Kidney (tissue), 13 donors: ENCODE measurements at regions not wholly inside any gene's neighbourhood (a gene's known extent, or its start where the extent isn't known, plus 50 kb on each side); places are given as distances from the start of the nearest gene placed in this dataset.

Experiments used
- DNase-seq, 5 donors: peaks; one replicate each; pipeline ENCODE4 v3.0.0-alpha.2; 2013 to 2020
- FAIRE-seq: peaks from 2 replicates; lab custom pipeline; 2012; peaks lifted over from hg19 to GRCh38; lab: Jason Lieb, UNC
- H3K27ac ChIP-seq, 2 donors: one replicate each; pipeline ENCODE4 v1.7.0; 2013; ENCODE audit warnings: low read depth in 2 of 2, low read length in 2 of 2, inconsistent platforms in 1 of 2
- H3K27me3 ChIP-seq: one replicate; pipeline ENCODE4 v1.7.1; 2013; ENCODE audit warnings: low read length, inconsistent platforms; ENCODE audit not compliant: control insufficient read depth, insufficient read depth
- H3K36me3 ChIP-seq, 3 donors: one replicate each; pipeline versions ENCODE4 v1.7.0 to v1.7.1; 2013; ENCODE audit warnings: low read length in 3 of 3, control low read depth in 1 of 3, inconsistent platforms in 1 of 3; ENCODE audit not compliant: insufficient read depth in 3 of 3, control insufficient read depth in 2 of 3
- H3K4me1 ChIP-seq, 3 donors: one replicate each; pipeline versions ENCODE4 v1.7.0 to v1.7.1; 2013; ENCODE audit warnings: low read length in 3 of 3, inconsistent platforms in 1 of 3, low read depth in 1 of 3; ENCODE audit not compliant: control insufficient read depth in 2 of 3, insufficient read depth in 2 of 3
- H3K4me3 ChIP-seq, 3 donors: one replicate each; pipeline versions ENCODE4 v1.7.0 to v1.8.1; 2013; ENCODE audit warnings: low read length in 3 of 3, control low read depth in 1 of 3, inconsistent platforms in 1 of 3
- H3K9ac ChIP-seq, 3 donors: one replicate each; pipeline versions ENCODE4 v1.7.0 to v1.7.1; 2013; ENCODE audit warnings: low read length in 3 of 3, control low read depth in 1 of 3, inconsistent platforms in 1 of 3
- H3K9me3 ChIP-seq, 3 donors: one replicate each; pipeline versions ENCODE4 v1.7.0 to v1.7.1; 2013; ENCODE audit warnings: low read length in 3 of 3, control low read depth in 1 of 3, inconsistent platforms in 1 of 3; ENCODE audit not compliant: control insufficient read depth in 2 of 3, insufficient read depth in 1 of 3
- intact Hi-C: fragments of 100-400 bp; cut with DNase I; formaldehyde crosslinking; loops from one replicate; pipeline ENCODE4 v1.11.1; 2022
- TF ChIP-seq, protein P1 (sequence below): IDR thresholded peaks from 3 replicates; pipeline ENCODE4 v1.5.1; 2012; ENCODE audit warnings: mild to moderate bottlenecking, moderate library complexity, borderline replicate concordance; ENCODE audit not compliant: insufficient read depth; ENCODE audit errors: extremely low read depth
- donor health status: control.
- donor health status: control.
- donor health status: control.
- donor health status: control.
- donor health status: control.
- donor health status: DM: yes; HTN: yes; CAD: no.
- donor health status: Normal renal cell carcinoma (clear cell type).

DNA sequence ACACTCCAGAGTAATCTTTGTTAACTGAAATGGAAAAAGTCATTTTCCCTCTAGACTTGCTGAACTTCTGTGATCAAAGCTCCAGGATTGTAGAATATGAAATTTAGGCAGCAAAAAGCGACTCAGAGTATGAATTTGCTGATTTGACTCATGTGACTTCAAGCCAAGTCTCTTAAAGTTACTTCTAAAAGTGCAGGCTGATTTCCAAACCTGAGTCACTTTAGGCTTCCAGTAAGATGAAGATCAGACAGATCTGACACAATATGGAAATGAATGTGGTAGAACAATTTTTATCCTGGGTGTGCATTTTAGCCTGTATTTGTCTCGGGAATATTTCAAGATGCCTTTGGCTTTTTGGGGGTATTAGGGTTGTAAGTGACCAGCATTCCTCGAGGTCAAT, 151.0 kb upstream of the TMTC4 start:
- H3K4me3 ChIP-seq: no peak overlapping the region
- no peak for DNase-seq
- intact Hi-C loops: no loop called here
- TF ChIP-seq, protein P1, sequence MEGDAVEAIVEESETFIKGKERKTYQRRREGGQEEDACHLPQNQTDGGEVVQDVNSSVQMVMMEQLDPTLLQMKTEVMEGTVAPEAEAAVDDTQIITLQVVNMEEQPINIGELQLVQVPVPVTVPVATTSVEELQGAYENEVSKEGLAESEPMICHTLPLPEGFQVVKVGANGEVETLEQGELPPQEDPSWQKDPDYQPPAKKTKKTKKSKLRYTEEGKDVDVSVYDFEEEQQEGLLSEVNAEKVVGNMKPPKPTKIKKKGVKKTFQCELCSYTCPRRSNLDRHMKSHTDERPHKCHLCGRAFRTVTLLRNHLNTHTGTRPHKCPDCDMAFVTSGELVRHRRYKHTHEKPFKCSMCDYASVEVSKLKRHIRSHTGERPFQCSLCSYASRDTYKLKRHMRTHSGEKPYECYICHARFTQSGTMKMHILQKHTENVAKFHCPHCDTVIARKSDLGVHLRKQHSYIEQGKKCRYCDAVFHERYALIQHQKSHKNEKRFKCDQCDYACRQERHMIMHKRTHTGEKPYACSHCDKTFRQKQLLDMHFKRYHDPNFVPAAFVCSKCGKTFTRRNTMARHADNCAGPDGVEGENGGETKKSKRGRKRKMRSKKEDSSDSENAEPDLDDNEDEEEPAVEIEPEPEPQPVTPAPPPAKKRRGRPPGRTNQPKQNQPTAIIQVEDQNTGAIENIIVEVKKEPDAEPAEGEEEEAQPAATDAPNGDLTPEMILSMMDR: no peak
- no peaks in the 10 kb centered on the region for H3K36me3 ChIP-seq
- no peak overlapping the region for H3K9ac ChIP-seq
- FAIRE-seq: no peak
- no peaks in the 10 kb centered on the region for H3K27me3 ChIP-seq
- no peaks in the 10 kb centered on the region for H3K4me1 ChIP-seq
- H3K9me3 ChIP-seq: peaks cover 0 to 4% (median 2%) of the 10 kb centered on the region in 3 donors
- H3K27ac ChIP-seq: no peak overlapping the region

DNA sequence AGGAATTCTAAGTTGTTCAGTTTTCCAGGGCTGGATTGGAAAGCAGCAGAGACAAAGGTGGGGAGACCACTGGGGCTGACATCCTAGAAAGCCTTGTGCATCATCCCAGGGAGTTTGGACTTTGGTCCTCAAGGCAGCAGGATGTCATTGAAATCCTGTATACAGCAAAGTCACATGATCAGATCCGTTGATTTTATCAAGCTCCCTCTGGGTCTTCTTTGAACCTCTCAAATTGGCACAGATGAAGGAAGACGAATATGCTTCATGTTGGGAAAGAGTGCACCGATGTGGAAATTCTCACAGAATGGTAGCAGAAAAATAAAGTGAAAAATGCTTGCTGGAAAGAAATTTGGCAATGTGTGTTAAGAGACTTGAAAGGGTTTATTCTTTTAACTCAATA, 149.8 kb upstream of the TMTC4 start:
- intact Hi-C loops: no loop called here
- peaks cover 0 to 4% (median 2%) of the 10 kb centered on the region in 3 donors for H3K9me3 ChIP-seq
- FAIRE-seq (no peak), DNase-seq (no peak)
- H3K4me3 ChIP-seq: no peak overlapping the region
- TF ChIP-seq, protein P1: no peak
- H3K4me1 ChIP-seq: no peaks in the 10 kb centered on the region
- H3K27me3 ChIP-seq: no peaks in the 10 kb centered on the region
- no peak overlapping the region for H3K9ac ChIP-seq
- no peaks in the 10 kb centered on the region for H3K36me3 ChIP-seq
- H3K27ac ChIP-seq: no peak overlapping the region

DNA sequence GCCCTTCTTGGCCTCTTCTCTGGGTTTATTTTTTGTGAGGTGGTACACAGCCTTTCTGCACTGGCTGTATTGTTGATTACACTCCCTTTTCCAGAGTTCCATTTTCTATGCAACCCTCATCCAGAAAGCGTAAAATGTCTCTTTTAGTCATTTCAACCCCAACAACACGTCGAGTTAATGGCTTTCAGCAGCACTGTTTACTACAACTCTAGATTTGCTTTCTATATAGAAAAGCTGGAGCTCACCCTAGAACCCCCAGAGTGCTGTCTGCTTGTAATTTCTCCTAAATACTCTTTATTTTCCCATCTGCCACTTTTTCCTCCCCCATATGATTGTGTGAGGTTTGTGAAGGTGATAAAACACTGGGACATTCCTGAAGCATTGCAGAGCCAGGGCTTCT, 148.9 kb upstream of the TMTC4 start:
- FAIRE-seq (no peak), DNase-seq (no peak)
- Histone ChIP-seq H3K36me3 (no peaks in the 10 kb centered on the region), H3K27ac (no peak overlapping the region), H3K4me1 (no peaks in the 10 kb centered on the region), H3K9me3 (no peaks in the 10 kb centered on the region), H3K27me3 (no peaks in the 10 kb centered on the region), H3K4me3 (no peak overlapping the region), H3K9ac (no peak overlapping the region)
- intact Hi-C loops: no loop called here
- TF ChIP-seq, protein P1: no peak

DNA sequence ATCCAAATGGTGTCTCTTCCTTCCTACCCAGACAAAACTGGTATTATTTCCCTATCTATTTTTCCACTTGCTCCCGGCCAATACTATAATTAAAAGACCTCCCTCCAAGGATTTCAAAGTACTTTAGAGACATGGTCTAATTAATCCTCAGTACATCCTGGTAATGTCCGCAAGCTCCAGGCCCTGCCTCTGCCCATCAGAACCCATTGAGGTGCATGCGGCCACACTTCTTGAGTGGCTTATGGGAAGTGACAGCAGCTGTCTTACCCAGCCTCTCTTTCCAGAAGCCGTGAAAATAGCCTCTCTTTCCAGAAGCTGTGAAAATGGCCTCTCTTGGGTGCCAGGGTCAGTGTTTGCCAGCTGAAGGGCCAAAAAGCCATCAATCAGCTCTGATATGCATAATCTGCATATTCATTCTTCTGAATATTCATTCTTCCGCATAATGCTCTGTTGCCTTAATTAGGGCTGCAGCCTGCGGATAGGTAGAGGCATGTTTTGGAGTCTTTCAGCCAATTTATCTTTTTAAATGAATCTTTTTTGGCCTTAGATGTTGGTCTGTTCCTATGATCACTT, 148.4 kb upstream of the TMTC4 start:
- no peak overlapping the region for H3K4me3 ChIP-seq

More for the DNA sequence above, 148.4 kb upstream of the TMTC4 start:
- TF ChIP-seq, protein P1: no peak
- FAIRE-seq (no peak), DNase-seq (no peak)
- Histone ChIP-seq H3K27me3 (no peaks in the 10 kb centered on the region), H3K9ac (no peak overlapping the region), H3K36me3 (no peaks in the 10 kb centered on the region), H3K27ac (no peak overlapping the region), H3K9me3 (no peaks in the 10 kb centered on the region), H3K4me1 (no peaks in the 10 kb centered on the region)
- intact Hi-C loops: no loop called here
